CD4-positive, CD25-positive, alpha-beta regulatory T cell (primary cell): ENCODE measurements at regions not wholly inside any gene's neighbourhood (a gene's known extent, or its start where the extent isn't known, plus 50 kb on each side); places are given as distances from the start of the nearest gene placed in this dataset.

Source experiments
- ATAC-seq, 2 donors: fragments of 150-1000 bp; cut with Tn5 transposase; one replicate each; pipeline ENCODE4 v1.10.0; 2021; ENCODE audit warnings: low read depth in 2 of 2, moderate number of reproducible peaks in 2 of 2, moderate library complexity in 1 of 2
- DNase-seq, 3 donors: peaks; one replicate each; pipeline versions ENCODE4 v3.0.0 to v3.0.0-alpha.2; 2012 to 2022; ENCODE audit warnings: mixed read lengths in 1 of 3
- H3K27ac ChIP-seq: one replicate; pipeline ENCODE4 v1.7.0; 2013; ENCODE audit warnings: mild to moderate bottlenecking, low read length; ENCODE audit not compliant: insufficient read depth, poor library complexity, severe bottlenecking
- H3K27me3 ChIP-seq: one replicate; pipeline ENCODE4 v1.7.0; 2013; ENCODE audit warnings: low read length; ENCODE audit not compliant: control insufficient read depth, insufficient read depth
- H3K36me3 ChIP-seq: one replicate; pipeline ENCODE4 v1.7.0; 2013; ENCODE audit warnings: mild to moderate bottlenecking, low read length, moderate library complexity; ENCODE audit not compliant: control insufficient read depth, insufficient read depth
- H3K4me1 ChIP-seq: 2 replicates; pipeline ENCODE4 v1.7.0; 2013; ENCODE audit warnings: mild to moderate bottlenecking, low read length; ENCODE audit not compliant: insufficient read depth, control insufficient read depth, poor library complexity, severe bottlenecking
- H3K4me3 ChIP-seq: one replicate; pipeline ENCODE4 v1.7.0; 2013; ENCODE audit warnings: low read depth, mild to moderate bottlenecking, low read length, moderate library complexity
- H3K9me3 ChIP-seq, 2 experiments: 1 replicate in 1 of 2; 2 replicates in 1 of 2; pipeline ENCODE4 v1.7.0; 2013; ENCODE audit warnings: low read length in 2 of 2, mild to moderate bottlenecking in 1 of 2, moderate library complexity in 1 of 2; ENCODE audit not compliant: control insufficient read depth in 2 of 2
- H3K27ac Mint-ChIP-seq, 3 donors: one replicate each; pipeline ENCODE4 v1.8.0; 2020 to 2022; ENCODE audit warnings: mild to moderate bottlenecking in 3 of 3, mixed read lengths in 3 of 3, moderate library complexity in 2 of 3
- H3K27me3 Mint-ChIP-seq: one replicate; pipeline ENCODE4 v1.8.0; 2022; ENCODE audit warnings: mild to moderate bottlenecking, mixed read lengths
- H3K36me3 Mint-ChIP-seq: one replicate; pipeline ENCODE4 v1.8.0; 2020; ENCODE audit warnings: mixed read lengths
- H3K4me1 Mint-ChIP-seq, 4 donors: one replicate each; pipeline ENCODE4 v1.8.0; 2020 to 2022; ENCODE audit warnings: mixed read lengths in 4 of 4, mild to moderate bottlenecking in 1 of 4
- H3K4me3 Mint-ChIP-seq, 4 donors: one replicate each; pipeline ENCODE4 v1.8.0; 2020 to 2022; ENCODE audit warnings: mild to moderate bottlenecking in 4 of 4, mixed read lengths in 4 of 4, moderate library complexity in 3 of 4
- H3K9me3 Mint-ChIP-seq, 7 donors: one replicate each; pipeline ENCODE4 v1.8.0; 2020 to 2022; ENCODE audit warnings: mixed read lengths in 7 of 7, mild to moderate bottlenecking in 3 of 7, moderate library complexity in 2 of 7

DNA sequence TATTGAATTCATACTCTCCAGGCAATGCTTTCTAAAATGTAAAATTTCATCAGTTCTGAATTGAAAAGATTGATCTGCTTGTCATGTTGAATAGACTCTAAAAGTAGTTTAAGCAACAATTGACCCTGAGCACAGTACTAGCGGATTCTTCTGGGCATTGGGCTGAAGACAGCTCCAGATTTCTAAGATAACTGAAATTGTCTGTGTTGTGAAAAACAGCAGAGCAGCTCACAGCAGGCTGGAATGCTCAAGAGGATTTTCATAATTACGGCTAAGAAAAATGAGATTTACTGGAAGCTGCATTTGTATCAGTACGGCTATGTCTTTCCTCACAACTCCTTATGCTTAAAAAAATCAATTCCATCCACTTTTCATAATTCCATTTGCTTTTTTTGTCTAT is 373.7 kb downstream of the HACE1 start:
- Histone ChIP-seq H3K27ac (no peak overlapping the region), H3K27me3 (no peaks in the 10 kb centered on the region), H3K4me1 (no peaks in the 10 kb centered on the region), H3K9me3 (no peaks in the 10 kb centered on the region), H3K36me3 (no peaks in the 10 kb centered on the region), H3K4me3 (no peak overlapping the region)
- Mint-ChIP-seq H3K4me3 (no peak overlapping the region), H3K4me1 (no peaks in the 10 kb centered on the region), H3K9me3 (peaks cover 0 to 2% (median 0%) of the 10 kb centered on the region in 7 donors), H3K27me3 (no peaks in the 10 kb centered on the region), H3K27ac (no peak overlapping the region), H3K36me3 (no peaks in the 10 kb centered on the region)
- ATAC-seq (no peak), DNase-seq (no peak)

DNA sequence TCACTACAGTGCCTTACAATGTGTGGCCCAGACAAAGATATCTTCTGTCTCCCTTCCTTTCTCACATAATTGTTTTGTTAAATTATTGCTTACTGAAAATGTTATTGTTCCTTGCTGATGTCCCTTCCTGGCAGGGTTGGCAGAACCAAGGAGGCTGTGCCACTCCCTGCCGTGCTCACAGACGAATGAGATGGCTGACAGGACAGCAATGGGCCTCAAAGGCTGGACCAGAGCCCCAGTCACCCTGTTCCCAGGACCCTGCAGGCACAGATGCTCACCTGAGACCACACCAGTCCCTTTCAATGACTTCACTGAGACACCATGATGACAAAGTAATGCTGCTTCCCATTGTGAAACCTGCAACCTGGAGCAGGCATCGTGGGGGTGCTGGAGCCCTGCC is 375.1 kb downstream of the HACE1 start:
- Histone ChIP-seq H3K4me1 (no peaks in the 10 kb centered on the region), H3K36me3 (no peaks in the 10 kb centered on the region), H3K27me3 (no peaks in the 10 kb centered on the region), H3K4me3 (no peak overlapping the region), H3K9me3 (no peaks in the 10 kb centered on the region), H3K27ac (no peak overlapping the region)
- Mint-ChIP-seq H3K27ac (no peak overlapping the region), H3K4me3 (no peak overlapping the region), H3K27me3 (no peaks in the 10 kb centered on the region), H3K36me3 (no peaks in the 10 kb centered on the region), H3K9me3 (peaks cover 0 to 2% (median 0%) of the 10 kb centered on the region in 7 donors), H3K4me1 (no peaks in the 10 kb centered on the region)
- no peak for DNase-seq
- no peak for ATAC-seq

DNA sequence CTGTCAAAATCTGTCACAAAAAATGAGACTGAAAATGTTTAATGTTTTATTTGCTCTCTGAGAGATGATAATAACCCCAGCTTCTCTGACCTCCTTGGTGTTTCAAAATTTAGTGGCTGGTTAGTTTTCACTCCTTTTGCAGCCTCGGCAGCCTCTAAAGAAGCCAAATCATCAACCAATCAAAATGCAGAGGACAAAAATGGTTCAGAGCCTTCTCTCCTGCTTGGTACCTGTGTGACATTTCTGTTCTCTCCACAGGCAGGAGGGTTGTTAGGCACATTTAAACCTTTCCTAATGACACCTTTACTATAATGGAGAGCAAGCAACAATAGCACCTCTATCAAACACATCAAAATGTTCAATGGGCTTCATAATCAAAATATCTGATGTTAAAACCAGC is 375.5 kb downstream of the HACE1 start:
- Mint-ChIP-seq H3K27me3 (no peaks in the 10 kb centered on the region), H3K4me3 (no peak overlapping the region), H3K27ac (no peak overlapping the region), H3K9me3 (peaks cover 0 to 2% (median 0%) of the 10 kb centered on the region in 7 donors), H3K4me1 (no peaks in the 10 kb centered on the region), H3K36me3 (no peaks in the 10 kb centered on the region)
- no peak overlapping the region for H3K4me3 ChIP-seq
- H3K27me3 ChIP-seq = no peaks in the 10 kb centered on the region
- no peaks in the 10 kb centered on the region for H3K9me3 ChIP-seq
- H3K36me3 ChIP-seq = no peaks in the 10 kb centered on the region
- DNase-seq (no peak), ATAC-seq (no peak)
- H3K27ac ChIP-seq = no peak overlapping the region
- no peaks in the 10 kb centered on the region for H3K4me1 ChIP-seq

DNA sequence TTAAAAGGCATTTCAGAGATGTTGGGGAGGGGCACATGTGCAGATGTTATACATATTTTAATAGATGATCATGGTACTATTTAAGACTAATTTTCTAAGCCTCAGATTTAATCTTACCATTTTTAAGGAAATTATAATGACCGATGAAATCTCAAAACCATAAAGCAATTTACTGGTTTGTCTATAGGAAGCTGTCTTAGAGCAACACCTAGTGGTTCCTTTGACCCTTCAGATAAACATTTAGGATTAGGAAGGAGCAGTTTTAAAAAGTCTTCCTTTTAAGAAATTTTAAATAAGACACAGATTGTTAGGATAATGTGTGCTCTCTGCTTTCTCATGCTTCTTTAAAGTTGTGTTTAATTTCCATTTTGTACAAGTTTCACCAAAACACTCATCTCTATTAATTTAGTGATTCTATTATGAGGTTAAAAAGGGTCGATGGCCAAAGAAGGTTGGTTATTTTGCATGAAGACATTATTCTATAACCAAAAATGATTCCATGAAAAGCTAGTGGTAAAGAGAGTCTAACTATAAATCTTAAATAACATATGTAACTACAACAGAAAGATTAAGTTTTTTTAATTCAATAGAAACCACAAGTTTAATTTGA is 376.4 kb downstream of the HACE1 start:
- DNase-seq = no peak
- H3K27ac ChIP-seq = no peak overlapping the region
- no peak overlapping the region for H3K4me3 ChIP-seq
- no peaks in the 10 kb centered on the region for H3K4me1 Mint-ChIP-seq
- no peaks in the 10 kb centered on the region for H3K36me3 ChIP-seq
- ATAC-seq = no peak
- no peaks in the 10 kb centered on the region for H3K36me3 Mint-ChIP-seq
- no peaks in the 10 kb centered on the region for H3K27me3 Mint-ChIP-seq
- no peaks in the 10 kb centered on the region for H3K4me1 ChIP-seq
- H3K27me3 ChIP-seq = no peaks in the 10 kb centered on the region
- no peak overlapping the region for H3K27ac Mint-ChIP-seq
- no peak overlapping the region for H3K4me3 Mint-ChIP-seq
- H3K9me3 Mint-ChIP-seq = peaks cover 0 to 2% (median 0%) of the 10 kb centered on the region in 7 donors
- no peaks in the 10 kb centered on the region for H3K9me3 ChIP-seq

DNA sequence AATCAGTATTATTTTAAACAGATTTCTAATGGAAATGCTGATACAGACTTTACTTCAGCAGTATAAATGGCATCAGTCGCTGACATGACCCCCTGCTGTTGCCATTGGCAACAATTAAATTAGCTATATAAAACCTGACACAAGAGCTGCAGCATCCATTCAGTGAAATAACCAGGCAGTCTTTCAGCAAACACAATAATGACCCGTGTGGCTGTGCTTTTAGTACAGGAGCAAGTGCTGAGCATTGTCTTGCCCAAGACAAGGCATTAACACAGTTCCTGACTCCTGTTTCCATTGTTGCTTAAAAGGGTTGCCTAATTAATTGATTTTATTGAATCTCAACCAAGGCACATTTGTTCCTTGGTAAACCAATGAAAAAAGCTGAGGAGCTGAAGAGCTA is 382.1 kb downstream of the HACE1 start:
- no peak overlapping the region for H3K27ac Mint-ChIP-seq
- DNase-seq (no peak), ATAC-seq (no peak)
- no peak overlapping the region for H3K27ac ChIP-seq
- H3K9me3 Mint-ChIP-seq = peaks cover 0 to 3% (median 0%) of the 10 kb centered on the region in 7 donors
- no peaks in the 10 kb centered on the region for H3K27me3 ChIP-seq
- H3K9me3 ChIP-seq = no peaks in the 10 kb centered on the region
- H3K4me3 ChIP-seq = no peak overlapping the region
- H3K4me1 ChIP-seq = no peaks in the 10 kb centered on the region
- no peaks in the 10 kb centered on the region for H3K36me3 Mint-ChIP-seq
- no peaks in the 10 kb centered on the region for H3K27me3 Mint-ChIP-seq
- no peaks in the 10 kb centered on the region for H3K4me1 Mint-ChIP-seq
- H3K36me3 ChIP-seq = no peaks in the 10 kb centered on the region
- no peak overlapping the region for H3K4me3 Mint-ChIP-seq

DNA sequence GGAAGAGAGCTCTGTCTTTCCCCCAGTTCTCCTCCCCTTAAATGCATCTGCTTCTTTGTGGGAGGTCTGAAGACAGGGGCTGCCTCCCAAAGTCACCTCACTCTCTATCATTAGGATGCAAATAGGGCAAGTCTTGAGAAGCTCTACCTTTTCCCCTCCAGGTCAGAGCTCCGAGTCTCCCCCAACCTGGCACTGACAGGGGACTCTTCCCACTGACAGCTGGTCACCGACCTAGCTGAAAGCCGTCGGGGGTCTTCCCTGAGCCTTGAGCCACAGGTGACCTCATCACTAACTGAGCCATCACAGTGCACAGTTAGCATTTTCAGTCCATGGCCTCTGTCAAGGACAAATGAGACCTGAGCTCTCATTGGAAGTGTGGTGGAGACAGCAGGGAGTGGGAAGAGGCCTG is 386.7 kb downstream of the HACE1 start:
- Mint-ChIP-seq H3K36me3 (no peaks in the 10 kb centered on the region), H3K9me3 (peaks cover 0 to 4% (median 0%) of the 10 kb centered on the region in 7 donors), H3K4me3 (no peak overlapping the region), H3K27ac (no peak overlapping the region), H3K4me1 (no peaks in the 10 kb centered on the region), H3K27me3 (no peaks in the 10 kb centered on the region)
- Histone ChIP-seq H3K36me3 (no peaks in the 10 kb centered on the region), H3K4me1 (no peaks in the 10 kb centered on the region), H3K27ac (no peak overlapping the region), H3K9me3 (no peaks in the 10 kb centered on the region), H3K4me3 (no peak overlapping the region), H3K27me3 (no peaks in the 10 kb centered on the region)
- no peak for DNase-seq
- ATAC-seq = no peak

DNA sequence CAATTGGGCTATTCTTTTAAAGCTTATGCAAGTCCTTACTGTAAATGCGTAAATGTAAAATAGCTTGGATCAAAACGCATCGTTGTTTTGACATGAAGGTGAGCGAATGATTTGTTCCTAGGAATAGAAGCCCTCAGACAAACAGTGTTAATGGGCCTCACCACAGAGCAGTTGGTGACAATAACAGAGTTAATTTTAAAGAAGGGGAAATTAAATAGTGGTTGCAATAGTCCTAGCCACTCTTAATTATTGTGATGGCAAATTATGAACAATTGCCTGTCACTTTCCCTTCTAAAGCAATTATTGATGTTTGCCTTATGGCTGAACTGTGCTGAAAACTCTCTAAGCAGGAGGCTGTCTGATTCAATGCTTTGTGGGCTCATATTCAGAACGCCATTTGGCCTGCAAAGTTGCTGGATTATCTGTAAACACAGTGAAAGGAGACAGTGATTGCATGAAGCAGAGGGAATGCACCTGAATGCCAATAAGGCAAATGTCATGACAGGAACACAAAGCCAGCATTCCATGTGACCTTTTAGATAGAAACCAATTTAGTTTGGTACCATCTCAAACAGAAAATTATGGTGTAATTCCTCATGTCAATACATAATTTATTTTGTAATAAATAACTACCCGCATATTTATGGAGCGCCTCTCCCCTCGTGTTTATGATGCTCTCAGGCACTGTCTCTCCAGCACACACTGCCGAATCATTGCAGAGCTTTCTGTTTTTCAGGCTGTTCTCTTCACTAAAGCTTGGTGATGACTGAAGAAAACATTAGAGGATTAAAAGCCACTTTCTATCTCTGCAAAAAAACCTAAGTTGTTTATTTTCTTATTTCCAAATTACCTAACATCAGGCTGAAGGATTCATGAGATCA is 387.5 kb downstream of the HACE1 start:
- no peaks in the 10 kb centered on the region for H3K4me1 Mint-ChIP-seq
- Histone ChIP-seq H3K36me3 (no peaks in the 10 kb centered on the region), H3K9me3 (no peaks in the 10 kb centered on the region), H3K4me3 (no peak overlapping the region), H3K27me3 (no peaks in the 10 kb centered on the region), H3K4me1 (no peaks in the 10 kb centered on the region), H3K27ac (no peak overlapping the region)
- ATAC-seq (no peak), DNase-seq (no peak)
- H3K9me3 Mint-ChIP-seq = peaks cover 0 to 7% (median 0%) of the 10 kb centered on the region in 7 donors
- H3K27ac Mint-ChIP-seq = no peak overlapping the region
- H3K4me3 Mint-ChIP-seq = no peak overlapping the region
- H3K27me3 Mint-ChIP-seq = no peaks in the 10 kb centered on the region
- no peaks in the 10 kb centered on the region for H3K36me3 Mint-ChIP-seq

DNA sequence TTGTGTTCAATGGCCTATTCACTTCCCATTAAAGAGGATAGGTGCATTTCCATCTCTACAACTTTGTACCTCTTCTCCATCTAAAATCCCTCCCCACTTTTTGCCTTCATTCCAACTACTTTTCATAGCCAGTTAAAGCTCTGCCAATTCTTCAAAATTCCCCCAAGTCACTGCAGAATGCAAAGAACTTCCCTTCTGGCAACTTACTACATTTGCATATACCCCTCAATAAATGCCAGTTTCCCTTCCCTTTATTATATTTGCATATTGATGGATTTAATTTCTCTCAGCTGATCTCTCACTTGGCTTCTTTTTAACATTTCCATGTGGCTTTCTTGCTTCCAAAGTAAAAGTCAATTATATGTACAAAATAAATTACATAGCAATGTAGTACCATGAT is 393.4 kb downstream of the HACE1 start:
- Mint-ChIP-seq H3K4me3 (no peak overlapping the region), H3K27ac (no peak overlapping the region), H3K36me3 (no peaks in the 10 kb centered on the region), H3K27me3 (peaks cover 4% of the 10 kb centered on the region), H3K9me3 (peaks cover 0 to 3% (median 1%) of the 10 kb centered on the region in 7 donors), H3K4me1 (no peaks in the 10 kb centered on the region)
- DNase-seq (no peak), ATAC-seq (no peak)
- H3K9me3 ChIP-seq = no peaks in the 10 kb centered on the region
- H3K4me3 ChIP-seq = no peak overlapping the region
- no peaks in the 10 kb centered on the region for H3K27me3 ChIP-seq
- no peaks in the 10 kb centered on the region for H3K4me1 ChIP-seq
- no peaks in the 10 kb centered on the region for H3K36me3 ChIP-seq
- H3K27ac ChIP-seq = no peak overlapping the region
